K562 (cell line): ENCODE measurements at regions not wholly inside any gene's neighbourhood (a gene's known extent, or its start where the extent isn't known, plus 50 kb on each side); places are given as distances from the start of the nearest gene placed in this dataset.

Source experiments
- ATAC-seq: fragments of 200-7000 bp; cut with Tn5 transposase; 3 replicates; pipeline ENCODE4 v1.9.1; 2020; ENCODE audit warnings: moderate library complexity
- BruUV-seq: library from RNA; stranded (reverse); fragments of 400-500 nt; replicated peaks from 2 replicates; lab custom pipeline; 2021; lab: Mats Ljungman, UMichigan
- CTCF ChIA-PET: fragments of 300-600 bp; formaldehyde crosslinking; extraction: SDS; loops from one replicate; lab custom pipeline; 2021; ENCODE audit warnings: low intra/inter-chr PET ratio; lab: Yijun Ruan, JAX
- POLR2A ChIA-PET: fragments of 300-600, 350-650 bp; sonication (Branson Sonifier 250); formaldehyde crosslinking; extraction: SDS; loops from one replicate; lab custom pipeline; 2021; ENCODE audit warnings: antibody characterized with exemption, inconsistent platforms; lab: Yijun Ruan, JAX
- DNase-seq, 4 experiments: peaks; one replicate each; pipeline versions ENCODE4 v3.0.0 to v3.0.0-alpha.2; 2011 to 2018; ENCODE audit warnings: low spot score in 3 of 4, mixed read lengths in 3 of 4; ENCODE audit errors: extremely low read depth in 1 of 4
- FAIRE-seq: peaks from 2 replicates; lab custom pipeline; 2011; peaks lifted over from hg19 to GRCh38; lab: Jason Lieb, UNC
- H2AFZ ChIP-seq: 2 replicates; pipeline ENCODE4 v1.6.0; 2011; ENCODE audit warnings: low read depth, low read length, control low read depth, inconsistent platforms
- H3K27ac ChIP-seq: fragments of 200-600 bp; 3 replicates; pipeline ENCODE4 v1.8.0; 2011; ENCODE audit warnings: low read depth, mild to moderate bottlenecking, control low read depth, inconsistent platforms, low read length, moderate library complexity, mixed read lengths; ENCODE audit errors: extremely low read depth
- H3K27me3 ChIP-seq, 2 experiments: fragments of 300-600 bp in 1 of 2; 2 replicates in 1 of 2; 3 replicates in 1 of 2; pipeline versions ENCODE4 v1.6.0 to v1.8.0; 2011; ENCODE audit warnings: inconsistent platforms in 2 of 2, low read length in 2 of 2, mild to moderate bottlenecking in 1 of 2, mixed read lengths in 1 of 2, moderate library complexity in 1 of 2; ENCODE audit not compliant: control insufficient read depth in 2 of 2, insufficient read depth in 2 of 2
- H3K36me3 ChIP-seq: fragments of 300-600 bp; 3 replicates; pipeline ENCODE4 v1.8.0; 2011; ENCODE audit warnings: mild to moderate bottlenecking, low read length, inconsistent platforms; ENCODE audit not compliant: control insufficient read depth, insufficient read depth
- H3K4me1 ChIP-seq, 2 experiments: fragments of 200-600 bp in 1 of 2; replicated peaks in 1 of 2; 2 replicates in 1 of 2; 3 replicates in 1 of 2; pipeline versions ENCODE4 v1.5.1 to v1.8.0; 2011; ENCODE audit warnings: inconsistent platforms in 2 of 2, low read length in 2 of 2, mild to moderate bottlenecking in 1 of 2, mixed read lengths in 1 of 2, moderate library complexity in 1 of 2; ENCODE audit not compliant: control insufficient read depth in 2 of 2, insufficient read depth in 2 of 2
- H3K4me2 ChIP-seq: 2 replicates; pipeline ENCODE4 v1.6.1; 2011; ENCODE audit warnings: low read length, control low read depth, inconsistent platforms, mixed read lengths; ENCODE audit not compliant: insufficient read depth
- H3K4me3 ChIP-seq: fragments of 200-600 bp; sonication (generic), shearing (Covaris generic); 2 replicates; pipeline ENCODE4 v1.5.1; 2016; ENCODE audit warnings: control low read depth, inconsistent platforms
- H3K79me2 ChIP-seq: fragments of 200-600 bp; 3 replicates; pipeline ENCODE4 v1.8.0; 2011; ENCODE audit warnings: low read length, inconsistent platforms; ENCODE audit not compliant: control insufficient read depth, insufficient read depth
- H3K9ac ChIP-seq, 2 experiments: 2 replicates each; pipeline versions ENCODE4 v1.6.0 to v1.6.1; 2011; ENCODE audit warnings: low read depth in 2 of 2, low read length in 2 of 2, control low read depth in 1 of 2, inconsistent platforms in 1 of 2, mild to moderate bottlenecking in 1 of 2, mixed read lengths in 1 of 2; ENCODE audit not compliant: insufficient read depth in 1 of 2
- H3K9me1 ChIP-seq: one replicate; pipeline ENCODE4 v1.6.0; 2011; ENCODE audit warnings: inconsistent platforms, mild to moderate bottlenecking, low read length, moderate library complexity; ENCODE audit not compliant: control insufficient read depth, insufficient read depth
- H3K9me3 ChIP-seq: replicated peaks from 2 replicates; pipeline ENCODE4 v1.5.1; 2011; ENCODE audit warnings: low read depth, low read length, inconsistent platforms; ENCODE audit not compliant: control insufficient read depth, insufficient read depth
- H4K20me1 ChIP-seq: replicated peaks from 2 replicates; pipeline ENCODE4 v1.6.1; 2011; ENCODE audit warnings: low read length, inconsistent platforms, mixed read lengths; ENCODE audit not compliant: control insufficient read depth, insufficient read depth
- BRD9 ChIP-seq: fragments of 450-650 bp; IDR thresholded peaks from 2 replicates; pipeline ENCODE4 v1.6.1; 2018; ENCODE audit warnings: low read depth; ENCODE audit not compliant: partially characterized antibody
- CEBPB ChIP-seq: fragments of 450-650 bp; IDR thresholded peaks from 2 replicates; pipeline ENCODE4 v1.6.1; 2016; ENCODE audit warnings: missing genetic modification characterization, missing compliant biosample characterization
- CREB3L1 ChIP-seq: fragments of 450-650 bp; IDR thresholded peaks from 2 replicates; pipeline ENCODE4 v1.6.1; 2014; ENCODE audit warnings: low read depth, mild to moderate bottlenecking, moderate library complexity, borderline replicate concordance
- CREBBP ChIP-seq: IDR thresholded peaks from one replicate; pipeline ENCODE4 v1.6.1; 2012; ENCODE audit warnings: low read depth, mild to moderate bottlenecking, control low read depth, inconsistent platforms, low read length
- GATAD2A ChIP-seq: fragments of 450-650 bp; IDR thresholded peaks from 2 replicates; pipeline ENCODE4 v1.6.1; 2017
- HDAC6 ChIP-seq: IDR thresholded peaks from 2 replicates; pipeline ENCODE4 v1.6.1; 2012; ENCODE audit warnings: low read depth, mild to moderate bottlenecking, control low read depth, inconsistent platforms, low read length, moderate library complexity
- HNRNPK ChIP-seq: fragments of 200-400 bp; formaldehyde crosslinking; IDR thresholded peaks from one replicate; pipeline ENCODE4 v1.6.1; 2018; ENCODE audit warnings: mild to moderate bottlenecking, low read depth, low read length; ENCODE audit not compliant: poor library complexity, severe bottlenecking
- PTRF ChIP-seq: fragments of 450-650 bp; IDR thresholded peaks from 2 replicates; pipeline ENCODE4 v1.6.1; 2016; ENCODE audit warnings: mild to moderate bottlenecking, missing genetic modification characterization, missing compliant biosample characterization
- RUNX1 ChIP-seq: sonication (generic); IDR thresholded peaks from 2 replicates; pipeline ENCODE4 v1.6.1; 2016; ENCODE audit warnings: antibody characterized with exemption, low read depth
- YBX1 ChIP-seq: fragments of 450-650 bp; IDR thresholded peaks from 2 replicates; pipeline ENCODE4 v1.7.1; 2016; ENCODE audit warnings: mild to moderate bottlenecking
- ZNF324 ChIP-seq: fragments of 250-450 bp; sonication (Bioruptor Pico); IDR thresholded peaks from 2 replicates; pipeline ENCODE4 v1.4.0; 2020; ENCODE audit warnings: mild to moderate bottlenecking
- ZNF695 ChIP-seq: fragments of 450-650 bp; formaldehyde crosslinking; IDR thresholded peaks from 2 replicates; pipeline ENCODE4 v1.4.0; 2020; ENCODE audit warnings: mild to moderate bottlenecking, moderate library complexity
- ZNF780A ChIP-seq: fragments of 250-450 bp; sonication (Bioruptor Pico); IDR thresholded peaks from 2 replicates; pipeline ENCODE4 v1.5.0; 2021; ENCODE audit warnings: mild to moderate bottlenecking
- ZSCAN32 ChIP-seq: fragments of 450-650 bp; formaldehyde crosslinking; IDR thresholded peaks from 2 replicates; pipeline ENCODE4 v1.4.0; 2020; ENCODE audit warnings: mild to moderate bottlenecking, moderate library complexity
- ZZZ3 ChIP-seq: fragments of 450-650 bp; IDR thresholded peaks from 2 replicates; pipeline ENCODE4 v1.6.1; 2016; ENCODE audit warnings: antibody characterized with exemption, mild to moderate bottlenecking, moderate library complexity
- WGBS: fragments of 100-300 bp; shearing (Covaris generic); methylation state at CpG from one replicate; pipeline ENCODE4 v1.1.6; 2016; ENCODE audit warnings: low coverage, mixed read lengths; ENCODE audit not compliant: insufficient coverage; ENCODE audit errors: missing lambda C conversion rate; 5-methylcytosine and 5-hydroxymethylcytosine counted together
- in situ Hi-C: fragments of 300-500 bp; cut with MboI; formaldehyde crosslinking; loops from 4 replicates; pipeline ENCODE4 v1.15.0; 2018; ENCODE audit warnings: inconsistent platforms, mixed read lengths
- intact Hi-C: fragments of 100-400 bp; cut with micrococcal nuclease; formaldehyde crosslinking; loops from 2 replicates; pipeline ENCODE4 v1.14.2; 2022
- TF ChIP-seq, protein P1 (sequence below): fragments of 250-450 bp; sonication (Bioruptor Pico); IDR thresholded peaks from 2 replicates; pipeline ENCODE4 v1.4.0; 2020
- TF ChIP-seq, protein P2 (sequence below): fragments of 150-350 bp; IDR thresholded peaks from 2 replicates; pipeline ENCODE4 v1.6.1; 2014; ENCODE audit warnings: low read depth, mild to moderate bottlenecking, low read length, borderline replicate concordance
- TF ChIP-seq, protein P3 (sequence below): sonication (generic); formaldehyde crosslinking; IDR thresholded peaks from 2 replicates; pipeline ENCODE4 v1.8.1; 2023; ENCODE audit warnings: mild to moderate bottlenecking, missing genetic modification reagents

- intact Hi-C loops = no loop called here
- ATAC-seq (no peak), FAIRE-seq (no peak), DNase-seq (no peak)
- Histone ChIP-seq H3K4me1 (no peaks in the 10 kb centered on the region), H3K36me3 (no peaks in the 10 kb centered on the region), H2AFZ (no peak overlapping the region), H3K9ac (no peak overlapping the region), H3K4me3 (no peak overlapping the region), H3K27me3 (peaks cover 9 to 10% of the 10 kb centered on the region in 2 experiments), H4K20me1 (no peaks in the 10 kb centered on the region), H3K9me1 (no peaks in the 10 kb centered on the region), H3K79me2 (no peaks in the 10 kb centered on the region), H3K9me3 (no peaks in the 10 kb centered on the region), H3K4me2 (no peak overlapping the region), H3K27ac (no peak overlapping the region)
- WGBS = 0% methylated on average over 4 of the region's 4 CpGs
- ChIA-PET POLR2A (interaction anchor here (1.6 kb wide), 1 partner anchor 9 kb away, joined by 5 read pairs; no protein-coding TSS in a partner anchor), CTCF (no interaction called here)
- BruUV-seq = no TSS peak
- in situ Hi-C loops = no loop called here
- TF ChIP-seq ZZZ3 (no peak), CEBPB (tag) (no peak), ZNF780A (CRISPR knock-in tag) (no peak), ZNF695 (CRISPR knock-in tag) (no peak), GATAD2A (no peak), RUNX1 (no peak), CREB3L1 (no peak), HNRNPK (no peak), YBX1 (no peak), HDAC6 (no peak), PTRF (tag) (no peak), CREBBP (no peak), ZSCAN32 (CRISPR knock-in tag) (no peak), ZNF324 (CRISPR knock-in tag) (no peak), BRD9 (no peak)
- TF ChIP-seq, protein P1, sequence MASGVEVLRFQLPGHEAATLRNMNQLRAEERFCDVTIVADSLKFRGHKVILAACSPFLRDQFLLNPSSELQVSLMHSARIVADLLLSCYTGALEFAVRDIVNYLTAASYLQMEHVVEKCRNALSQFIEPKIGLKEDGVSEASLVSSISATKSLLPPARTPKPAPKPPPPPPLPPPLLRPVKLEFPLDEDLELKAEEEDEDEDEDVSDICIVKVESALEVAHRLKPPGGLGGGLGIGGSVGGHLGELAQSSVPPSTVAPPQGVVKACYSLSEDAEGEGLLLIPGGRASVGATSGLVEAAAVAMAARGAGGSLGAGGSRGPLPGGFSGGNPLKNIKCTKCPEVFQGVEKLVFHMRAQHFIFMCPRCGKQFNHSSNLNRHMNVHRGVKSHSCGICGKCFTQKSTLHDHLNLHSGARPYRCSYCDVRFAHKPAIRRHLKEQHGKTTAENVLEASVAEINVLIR = no peak
- TF ChIP-seq, protein P2, sequence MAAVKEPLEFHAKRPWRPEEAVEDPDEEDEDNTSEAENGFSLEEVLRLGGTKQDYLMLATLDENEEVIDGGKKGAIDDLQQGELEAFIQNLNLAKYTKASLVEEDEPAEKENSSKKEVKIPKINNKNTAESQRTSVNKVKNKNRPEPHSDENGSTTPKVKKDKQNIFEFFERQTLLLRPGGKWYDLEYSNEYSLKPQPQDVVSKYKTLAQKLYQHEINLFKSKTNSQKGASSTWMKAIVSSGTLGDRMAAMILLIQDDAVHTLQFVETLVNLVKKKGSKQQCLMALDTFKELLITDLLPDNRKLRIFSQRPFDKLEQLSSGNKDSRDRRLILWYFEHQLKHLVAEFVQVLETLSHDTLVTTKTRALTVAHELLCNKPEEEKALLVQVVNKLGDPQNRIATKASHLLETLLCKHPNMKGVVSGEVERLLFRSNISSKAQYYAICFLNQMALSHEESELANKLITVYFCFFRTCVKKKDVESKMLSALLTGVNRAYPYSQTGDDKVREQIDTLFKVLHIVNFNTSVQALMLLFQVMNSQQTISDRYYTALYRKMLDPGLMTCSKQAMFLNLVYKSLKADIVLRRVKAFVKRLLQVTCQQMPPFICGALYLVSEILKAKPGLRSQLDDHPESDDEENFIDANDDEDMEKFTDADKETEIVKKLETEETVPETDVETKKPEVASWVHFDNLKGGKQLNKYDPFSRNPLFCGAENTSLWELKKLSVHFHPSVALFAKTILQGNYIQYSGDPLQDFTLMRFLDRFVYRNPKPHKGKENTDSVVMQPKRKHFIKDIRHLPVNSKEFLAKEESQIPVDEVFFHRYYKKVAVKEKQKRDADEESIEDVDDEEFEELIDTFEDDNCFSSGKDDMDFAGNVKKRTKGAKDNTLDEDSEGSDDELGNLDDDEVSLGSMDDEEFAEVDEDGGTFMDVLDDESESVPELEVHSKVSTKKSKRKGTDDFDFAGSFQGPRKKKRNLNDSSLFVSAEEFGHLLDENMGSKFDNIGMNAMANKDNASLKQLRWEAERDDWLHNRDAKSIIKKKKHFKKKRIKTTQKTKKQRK = no peak
- TF ChIP-seq, protein P3, sequence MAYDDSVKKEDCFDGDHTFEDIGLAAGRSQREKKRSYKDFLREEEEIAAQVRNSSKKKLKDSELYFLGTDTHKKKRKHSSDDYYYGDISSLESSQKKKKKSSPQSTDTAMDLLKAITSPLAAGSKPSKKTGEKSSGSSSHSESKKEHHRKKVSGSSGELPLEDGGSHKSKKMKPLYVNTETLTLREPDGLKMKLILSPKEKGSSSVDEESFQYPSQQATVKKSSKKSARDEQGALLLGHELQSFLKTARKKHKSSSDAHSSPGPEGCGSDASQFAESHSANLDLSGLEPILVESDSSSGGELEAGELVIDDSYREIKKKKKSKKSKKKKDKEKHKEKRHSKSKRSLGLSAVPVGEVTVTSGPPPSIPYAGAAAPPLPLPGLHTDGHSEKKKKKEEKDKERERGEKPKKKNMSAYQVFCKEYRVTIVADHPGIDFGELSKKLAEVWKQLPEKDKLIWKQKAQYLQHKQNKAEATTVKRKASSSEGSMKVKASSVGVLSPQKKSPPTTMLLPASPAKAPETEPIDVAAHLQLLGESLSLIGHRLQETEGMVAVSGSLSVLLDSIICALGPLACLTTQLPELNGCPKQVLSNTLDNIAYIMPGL (CRISPR knock-in tag) = no peak
Measured at GRCh38 chr16:54576785-54577184, 290.2 kb upstream of the IRX3 start.
